ENCODE measurements at regions not wholly inside any gene's neighbourhood (a gene's known extent, or its start where the extent isn't known, plus 50 kb on each side); places are given as distances from the start of the nearest gene placed in this dataset.

DNA sequence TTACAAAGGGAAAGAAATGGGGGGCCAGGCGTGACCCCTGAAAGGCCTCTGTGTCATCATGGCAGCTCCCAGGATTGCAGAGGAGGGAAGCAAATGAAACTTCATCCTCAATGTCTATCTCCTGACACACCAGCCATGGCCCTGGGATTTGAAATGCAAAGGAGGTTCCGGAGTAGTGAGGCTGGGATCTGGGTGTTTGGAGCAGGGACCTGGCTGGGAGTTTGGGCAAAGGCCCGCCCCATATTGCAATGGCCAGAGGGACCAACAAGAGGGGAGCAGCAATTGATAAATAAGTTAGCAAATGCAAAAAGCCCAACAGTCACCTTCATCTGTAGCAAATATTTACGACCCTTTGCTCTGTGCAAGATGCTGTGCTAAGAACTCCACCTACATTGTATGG lies 77.7 kb upstream of the CCND1 start:
- DNase-seq (ENCODE audit: low read depth), result no peak

DNA sequence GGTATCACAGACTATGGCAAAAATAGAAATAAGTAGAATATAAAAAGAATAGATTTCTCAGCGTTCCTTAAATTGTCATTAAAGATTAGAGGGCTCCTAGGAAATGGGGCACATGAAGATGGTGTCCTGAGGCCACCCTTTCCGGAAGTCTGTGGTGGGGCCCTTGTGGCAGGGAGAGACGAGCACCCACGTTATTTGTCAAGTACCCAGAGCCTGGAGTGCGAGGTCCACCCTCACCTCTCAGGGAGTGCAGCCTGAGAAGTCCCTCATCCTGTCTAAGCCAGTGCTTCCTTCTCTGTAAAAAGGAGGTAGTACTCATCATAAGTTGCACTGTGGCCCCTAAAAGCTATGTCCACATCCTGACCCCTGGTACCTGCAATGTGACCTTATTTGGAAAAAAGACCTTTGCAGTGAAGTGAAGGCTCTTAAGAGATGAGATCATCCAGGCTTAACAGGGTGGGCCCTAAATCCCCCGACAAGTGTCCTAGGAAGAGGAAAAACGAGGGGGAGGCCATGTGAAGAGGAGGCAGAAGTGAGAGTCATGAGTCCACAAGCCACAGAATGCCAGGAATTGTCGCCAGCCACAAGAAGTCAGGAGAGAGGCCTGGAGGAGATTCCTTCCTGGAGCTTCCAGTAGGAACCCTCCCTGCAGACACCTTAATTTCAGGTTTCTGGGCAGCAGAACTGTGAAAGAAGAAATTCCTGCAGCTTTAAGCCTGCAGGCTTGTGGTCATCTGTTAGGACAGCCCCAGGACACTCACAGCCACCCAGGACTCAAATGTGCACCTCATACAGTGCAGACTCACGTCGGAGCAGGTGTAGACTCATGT lies 76.8 kb upstream of the CCND1 start:
- no peak for TF ChIP-seq CTCF (IDR thresholded peaks at IDR 0.05; ENCODE audit: low read depth, low read length, missing control alignments)
- H3K4me3 ChIP-seq (ENCODE audit: low read depth, low read length), result no peak overlapping the region
- no peak for DNase-seq (ENCODE audit: low read depth)

More for the DNA sequence above, 77.7 kb upstream of the CCND1 start:
- TF ChIP-seq CTCF (IDR thresholded peaks at IDR 0.05; ENCODE audit: low read depth, low read length, missing control alignments), result no peak
- no peak overlapping the region for H3K4me3 ChIP-seq (ENCODE audit: low read depth, low read length)

DNA sequence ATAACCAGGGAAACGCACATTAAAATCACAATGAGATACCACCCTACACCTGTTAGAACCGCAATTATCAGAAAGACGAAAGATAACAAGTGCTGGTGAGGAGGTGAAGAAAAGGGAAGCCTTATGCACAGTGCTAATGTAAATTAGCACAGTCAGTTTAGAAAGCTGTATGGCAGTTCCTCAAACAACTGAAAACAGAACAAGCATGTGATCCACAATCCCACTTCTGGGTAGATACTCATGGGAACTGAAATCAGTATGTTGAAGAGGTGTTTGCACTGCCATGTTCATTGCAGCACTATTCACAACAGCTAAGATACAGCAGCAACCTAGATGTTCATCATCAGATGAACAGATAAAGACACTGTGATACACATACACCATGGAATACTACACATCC lies 75.0 kb upstream of the CCND1 start:
- no peak for DNase-seq (ENCODE audit: low read depth)
- no peak overlapping the region for H3K4me3 ChIP-seq (ENCODE audit: low read depth, low read length)
- no peak for TF ChIP-seq CTCF (IDR thresholded peaks at IDR 0.05; ENCODE audit: low read depth, low read length, missing control alignments)

GRCh38 chr11:69567951-69568808 lies 72.8 kb upstream of the CCND1 start:
- TF ChIP-seq CTCF (IDR thresholded peaks at IDR 0.05; ENCODE audit: low read depth, low read length, missing control alignments), result no peak
- DNase-seq (ENCODE audit: low read depth), result no peak
- H3K4me3 ChIP-seq (ENCODE audit: low read depth, low read length), result no peak overlapping the region

GRCh38 chr11:69568809-69569097 lies 72.2 kb upstream of the CCND1 start:
- DNase-seq (ENCODE audit: low read depth), result no peak

More at GRCh38 chr11:69568809-69569097, 72.2 kb upstream of the CCND1 start:
- H3K4me3 ChIP-seq (ENCODE audit: low read depth, low read length), result no peak overlapping the region
- no peak for TF ChIP-seq CTCF (IDR thresholded peaks at IDR 0.05; ENCODE audit: low read depth, low read length, missing control alignments)

Data from GM12864 (cell line).